NCI-H2107 treated with DMSO at 0.1 percent for 48 hours (cell line): ENCODE measurements at regions not wholly inside any gene's neighbourhood (a gene's known extent, or its start where the extent isn't known, plus 50 kb on each side); places are given as distances from the start of the nearest gene placed in this dataset.

Source experiments
- DNase-seq: peaks from one replicate; lab custom pipeline; 2025; ENCODE audit not compliant: unreplicated experiment; lab: John Stamatoyannopoulos, UW

DNA sequence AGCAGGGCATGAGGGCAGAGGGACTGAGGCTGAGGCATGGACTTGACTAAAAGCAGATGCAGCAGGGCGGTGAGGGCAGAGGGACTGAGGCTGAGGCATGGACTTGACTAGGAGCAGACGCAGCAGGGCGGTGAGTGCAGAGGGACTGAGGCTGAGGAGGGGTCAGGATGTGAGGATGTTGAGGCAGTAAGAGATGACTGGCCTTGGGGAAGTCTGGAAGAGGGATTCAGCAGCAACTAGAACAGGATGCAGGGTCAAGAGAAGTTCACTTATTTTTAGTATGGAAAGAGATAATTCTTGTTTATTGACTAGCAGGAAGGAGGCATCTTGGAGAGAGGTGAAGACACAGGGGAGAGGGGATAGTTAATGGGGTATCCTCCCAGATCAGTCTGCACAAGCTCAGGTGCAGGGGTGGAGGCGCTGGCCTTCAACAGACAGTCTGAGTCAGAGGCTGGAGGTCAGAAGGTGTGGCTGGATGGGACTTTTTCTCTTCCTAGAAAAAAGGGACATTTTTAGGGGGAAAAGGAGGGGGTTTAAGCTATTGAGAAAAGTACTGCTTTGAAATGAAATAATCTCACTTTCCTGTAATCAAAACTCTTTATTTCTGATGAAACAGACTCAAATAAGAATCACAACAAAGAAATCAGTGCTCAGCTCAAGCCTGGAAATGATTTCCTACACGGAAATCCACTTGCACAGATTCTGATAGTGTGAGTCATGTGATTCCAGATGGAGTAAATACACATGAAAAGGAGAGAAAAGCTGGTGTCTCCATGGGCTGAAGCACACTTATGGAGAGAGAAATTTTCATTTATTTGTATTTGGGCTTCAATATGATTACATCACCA lies 130.9 kb downstream of the PALM2AKAP2 start:
- no peak for DNase-seq

DNA sequence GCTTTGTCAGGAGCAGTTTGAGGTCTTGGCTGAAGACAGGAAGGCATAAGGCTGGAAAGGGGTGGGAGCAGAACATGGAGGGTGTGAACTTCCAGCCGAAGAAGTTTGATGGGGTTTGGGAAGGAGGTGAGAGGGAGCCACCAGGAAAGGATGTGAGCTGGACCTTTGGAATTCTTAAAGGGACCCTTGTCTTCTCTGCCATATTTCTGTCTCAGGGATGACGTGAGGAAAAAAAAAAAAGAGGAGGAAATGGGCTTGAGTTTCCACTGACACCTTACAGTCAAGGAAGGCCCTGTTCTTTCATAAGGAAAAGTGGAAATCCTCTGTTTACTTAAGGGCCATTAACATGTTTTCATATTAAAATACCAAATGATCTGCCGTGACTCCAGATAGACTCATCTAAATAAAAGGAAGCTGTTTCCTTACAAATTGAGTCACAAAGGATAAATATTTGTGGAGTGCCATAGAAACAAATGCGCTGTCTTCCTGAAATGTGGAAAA lies 132.1 kb downstream of the PALM2AKAP2 start:
- DNase-seq = no peak

DNA sequence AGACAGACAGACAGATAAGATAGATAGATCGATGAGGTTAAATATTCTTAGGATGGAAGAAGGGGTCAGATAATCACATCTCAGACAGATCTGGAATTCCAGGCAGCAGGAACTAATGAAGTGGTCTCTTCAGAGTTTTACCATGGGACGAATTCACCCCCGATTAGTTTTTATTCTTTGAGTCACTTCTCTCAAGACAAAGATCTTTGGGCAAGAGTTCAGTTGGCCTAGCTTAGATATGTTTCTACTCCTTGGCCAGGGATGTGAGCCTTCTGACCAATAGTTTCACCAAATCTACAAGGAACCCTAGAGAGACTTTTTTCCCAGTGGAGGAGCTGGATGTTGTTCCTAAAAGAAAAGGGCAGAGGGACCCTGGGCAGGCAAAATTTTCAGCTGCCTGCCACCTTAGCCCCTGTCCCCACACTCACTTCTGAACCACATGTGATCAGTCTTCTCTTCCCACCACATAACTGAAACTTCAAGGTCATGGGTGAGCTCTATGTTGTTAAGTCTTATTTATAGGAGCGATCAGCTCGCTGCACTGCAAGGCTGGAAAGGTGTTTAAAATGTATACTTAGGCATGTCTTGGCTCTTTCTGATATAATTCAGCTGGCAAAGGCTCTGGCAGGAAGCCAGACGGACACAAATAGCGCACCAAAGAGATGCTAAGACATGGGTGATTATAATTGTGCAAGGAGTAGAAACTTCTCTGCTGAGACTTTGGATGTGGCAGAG lies 132.9 kb downstream of the PALM2AKAP2 start:
- no peak for DNase-seq

DNA sequence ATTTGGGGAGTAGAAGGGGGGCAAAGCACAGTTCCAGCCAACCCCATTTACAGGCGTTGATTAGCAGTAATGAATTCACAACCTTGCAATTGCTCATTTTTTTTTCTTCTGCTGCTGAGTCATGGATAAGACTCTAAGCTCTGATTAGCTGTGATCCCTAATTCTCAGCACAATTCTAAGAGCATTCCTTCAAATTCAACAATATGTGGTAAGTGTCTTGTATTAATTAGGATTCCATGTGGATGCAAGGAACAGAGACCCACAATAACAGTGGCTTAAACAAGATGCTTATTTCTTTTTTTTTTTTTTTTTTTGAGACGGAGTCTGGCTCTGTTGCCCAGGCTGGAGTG lies 133.4 kb downstream of the PALM2AKAP2 start:
- no peak for DNase-seq

GRCh38 chr9:109914280-109915027 lies 134.5 kb downstream of the PALM2AKAP2 start:
- no peak for DNase-seq

- no peak for DNase-seq
Observed at GRCh38 chr9:109916316-109916715, 136.3 kb downstream of the PALM2AKAP2 start.

- peak; percentile 78 for DNase-seq
Observed at GRCh38 chr9:109918339-109919163, 138.6 kb downstream of the PALM2AKAP2 start.

- no peak for DNase-seq
Observed at GRCh38 chr9:109919736-109920408, 139.9 kb downstream of the PALM2AKAP2 start.

DNA sequence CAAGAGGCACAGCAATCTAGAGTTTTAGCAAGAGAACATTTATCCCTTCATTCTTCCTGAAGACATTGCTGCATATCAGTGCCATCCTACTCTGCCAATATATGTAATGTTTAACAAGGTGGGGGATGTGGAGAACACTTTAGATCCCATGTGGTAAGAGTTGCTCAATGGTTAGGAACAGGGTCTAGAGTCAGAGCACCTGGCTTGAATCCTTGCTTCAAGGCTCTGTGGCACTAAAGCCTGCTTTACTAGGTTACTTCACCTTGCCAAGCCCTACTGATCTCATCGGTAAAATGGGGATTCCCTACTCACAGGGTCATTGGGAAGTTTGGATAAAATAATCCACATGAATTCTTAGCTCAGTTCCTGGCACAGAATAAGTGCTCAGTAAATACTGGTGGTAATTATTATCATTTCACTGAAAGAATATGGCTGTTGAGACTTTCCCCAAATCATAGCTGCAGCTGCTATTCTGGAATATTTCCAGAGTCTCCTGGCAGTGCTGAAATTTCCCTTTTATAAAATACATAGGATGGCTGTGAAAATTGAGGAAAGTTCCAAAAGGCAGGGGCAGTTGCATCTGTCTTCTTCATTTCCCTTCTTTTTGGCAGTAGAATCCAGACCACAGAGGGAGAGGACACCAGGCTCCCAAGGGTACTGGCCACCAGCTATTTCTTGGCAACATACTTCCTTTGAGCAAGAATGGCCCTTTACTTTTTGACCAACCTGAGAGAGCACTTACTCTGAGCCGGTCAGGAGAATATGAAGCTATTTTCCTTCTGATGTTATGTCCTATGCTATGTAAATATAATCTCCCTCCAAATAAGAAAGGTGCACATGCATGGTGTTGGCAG lies 142.8 kb downstream of the PALM2AKAP2 start:
- no peak for DNase-seq

DNA sequence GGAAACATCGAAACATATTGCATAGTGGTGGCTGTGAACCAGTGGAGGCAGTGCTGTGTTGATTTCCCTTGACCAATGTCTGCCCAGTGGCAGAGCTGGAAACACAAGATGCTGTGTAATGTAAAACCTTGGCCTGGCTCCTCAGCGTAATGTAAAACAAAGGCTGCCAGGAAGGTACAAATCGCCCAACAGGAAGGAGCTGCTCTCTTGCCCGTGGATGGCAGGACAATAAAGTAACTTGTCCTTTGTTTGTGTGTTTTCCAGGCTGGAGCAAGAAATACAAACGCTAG lies 143.4 kb downstream of the PALM2AKAP2 start:
- peak; percentile 52 for DNase-seq

DNA sequence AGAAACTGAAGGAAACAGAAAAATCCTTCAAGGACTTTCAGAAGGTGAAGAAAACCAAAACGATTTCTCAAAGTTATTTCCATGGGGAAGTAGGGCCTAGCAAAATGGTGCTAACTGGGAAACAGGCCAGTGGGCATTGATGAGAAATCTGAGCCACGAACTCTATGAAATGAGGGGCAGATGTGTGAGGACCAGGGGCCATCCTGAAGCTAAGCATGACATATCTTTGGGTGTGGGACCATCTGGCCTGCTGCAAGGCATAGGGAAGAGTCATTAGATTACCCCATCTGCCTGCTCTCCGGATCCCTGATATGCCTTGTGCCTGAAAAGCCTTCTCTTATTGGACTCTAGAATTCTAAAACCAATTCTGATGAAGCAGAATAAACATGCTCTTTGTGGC lies 143.8 kb downstream of the PALM2AKAP2 start:
- no peak for DNase-seq

GRCh38 chr9:109925799-109926198 lies 145.8 kb downstream of the PALM2AKAP2 start:
- no peak for DNase-seq

DNA sequence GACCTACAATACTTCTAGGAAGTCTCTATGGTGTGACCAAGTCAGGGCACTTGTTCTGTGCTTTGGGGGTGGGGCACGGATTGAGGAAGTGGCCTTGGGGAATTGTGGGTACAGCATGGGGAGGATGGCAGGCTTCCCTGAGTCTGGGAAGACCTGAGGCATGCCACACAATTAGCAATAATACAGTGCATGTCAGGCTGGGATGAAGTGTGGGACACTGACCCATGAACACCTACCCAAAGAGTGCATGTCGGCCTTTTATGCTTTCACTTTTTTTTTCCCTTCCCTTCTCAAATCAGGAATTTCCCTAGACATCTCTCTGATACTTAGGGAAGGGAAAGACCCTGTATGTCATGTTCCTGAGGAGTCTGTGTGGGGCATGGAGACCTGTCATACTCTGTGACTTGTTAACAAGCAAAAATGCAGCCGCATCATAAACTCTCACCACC lies 146.4 kb downstream of the PALM2AKAP2 start:
- no peak for DNase-seq

DNA sequence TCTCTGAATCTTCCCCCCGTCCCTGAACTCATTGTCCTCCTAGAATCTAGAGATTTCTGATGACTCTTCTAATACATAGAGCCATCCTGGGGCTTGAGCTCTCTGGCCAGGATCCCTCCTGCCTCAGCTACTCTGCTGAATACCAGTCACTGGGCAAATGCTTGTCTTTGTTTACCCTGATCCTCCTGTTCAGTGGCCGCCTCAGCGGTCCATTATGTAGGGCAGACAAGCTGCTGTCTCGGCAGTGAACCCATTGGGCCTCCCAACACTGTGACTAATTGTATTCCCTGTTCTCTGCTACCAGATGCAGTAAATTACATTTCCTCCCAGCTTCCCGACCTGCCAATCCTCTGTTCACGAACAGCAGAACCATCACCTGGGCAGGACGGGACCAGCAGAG lies 151.6 kb downstream of the PALM2AKAP2 start:
- DNase-seq = no peak

- DNase-seq = no peak
Observed at GRCh38 chr9:109934136-109934856, 154.3 kb downstream of the PALM2AKAP2 start.

DNA sequence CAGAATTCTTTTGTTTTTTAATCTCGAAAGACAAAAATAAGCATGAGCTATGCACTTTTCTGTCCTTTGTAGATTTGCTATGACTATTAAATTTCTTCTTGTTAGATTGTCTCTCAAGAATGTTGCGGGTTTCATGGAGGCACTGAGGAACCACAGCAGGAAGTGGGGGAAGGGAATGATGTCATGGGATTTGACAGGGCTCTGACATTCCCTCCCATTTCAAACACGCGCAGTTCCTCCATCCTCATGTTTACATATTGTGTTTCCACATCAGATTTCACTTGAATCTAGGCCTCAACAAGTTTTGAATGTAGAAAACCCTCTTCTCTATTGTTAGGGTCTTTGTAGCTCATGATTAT lies 154.8 kb downstream of the PALM2AKAP2 start:
- DNase-seq = no peak

GRCh38 chr9:109935406-109936087 lies 155.5 kb downstream of the PALM2AKAP2 start:
- DNase-seq = no peak

DNA sequence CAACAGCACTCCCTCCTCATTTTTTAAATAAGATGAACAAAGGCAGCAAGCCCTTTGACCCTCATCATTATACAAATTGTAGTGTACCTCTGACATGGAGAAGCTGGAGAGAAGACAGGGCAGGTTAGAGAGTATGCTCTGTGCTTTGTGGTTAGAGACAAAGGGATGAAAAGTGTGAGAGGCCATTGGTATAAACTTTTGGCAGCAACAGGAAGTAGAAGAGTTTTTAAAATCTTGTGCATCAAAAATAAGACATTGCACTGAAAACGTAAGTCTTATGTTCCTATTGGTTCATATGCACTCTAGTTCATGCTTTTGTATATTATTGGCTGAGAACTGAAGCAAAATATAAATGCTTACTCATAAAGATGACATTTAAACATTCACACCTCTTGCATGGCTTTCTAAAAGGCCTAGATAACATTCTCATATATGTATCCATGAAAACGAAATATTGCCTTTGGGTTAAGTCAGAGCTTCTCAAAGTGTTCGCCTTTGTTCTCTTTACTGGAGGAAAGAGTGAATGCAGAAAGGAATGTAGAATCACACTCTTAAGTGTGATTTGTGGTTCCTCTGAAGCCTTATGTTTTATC lies 158.0 kb downstream of the PALM2AKAP2 start:
- DNase-seq = no peak
